ENCODE measurements at regions not wholly inside any gene's neighbourhood (a gene's known extent, or its start where the extent isn't known, plus 50 kb on each side); places are given as distances from the start of the nearest gene placed in this dataset.

GRCh38 chr5:56545016-56545415 is 270.3 kb upstream of the MAP3K1 start:
- no peak for TF ChIP-seq CTCF (IDR thresholded peaks at IDR 0.05)
- TF ChIP-seq POLR2A (IDR thresholded peaks at IDR 0.05) = no peak

Data from right lobe of liver (tissue), 4 donors.